ENCODE measurements at regions not wholly inside any gene's neighbourhood (a gene's known extent, or its start where the extent isn't known, plus 50 kb on each side); places are given as distances from the start of the nearest gene placed in this dataset.

GRCh38 chr5:57780961-57781325 is 298.3 kb upstream of the ACTBL2 start:
- Histone ChIP-seq H3K4me1 (peaks cover 0 to 52% (median 13%) of the 10 kb centered on the region in 9 donors), H3K27ac (peak overlapping the region in 5 of 10 donors; percentile 54 to 73 (median 68)), H3K27me3 (no peaks in the 10 kb centered on the region), H3K4me3 (no peak overlapping the region), H3K36me3 (no peaks in the 10 kb centered on the region), H3K9me3 (no peaks in the 10 kb centered on the region)
- no peak for DNase-seq
- intact Hi-C loops (cut with DNase I) = loop anchor here in 7 of 10 donors (2.0 to 10.0 kb wide), 10 partner anchors 66 to 681 kb away; partner anchors contain the start of gene PLK2 (in 2 of the 7)
- TF ChIP-seq CTCF (IDR thresholded peaks at IDR 0.05) = no peak
- 96 to 97% methylated on average over 5 of the region's 5 CpGs for WGBS, 2 donors
- no peak for ATAC-seq

GRCh38 chr5:57780306-57780960 is 297.8 kb upstream of the ACTBL2 start:
- no peaks in the 10 kb centered on the region for H3K36me3 ChIP-seq
- intact Hi-C loops (cut with DNase I) = loop anchor here in 7 of 10 donors (2.0 to 10.0 kb wide), 10 partner anchors 67 to 682 kb away; partner anchors contain the start of gene PLK2 (in 2 of the 7)
- 51 to 53% methylated on average over 12 of the region's 12 CpGs for WGBS, 2 donors
- H3K9me3 ChIP-seq = no peaks in the 10 kb centered on the region
- H3K27ac ChIP-seq = peak overlapping the region in 7 of 10 donors; percentile 35 to 73 (median 64)
- TF ChIP-seq CTCF (IDR thresholded peaks at IDR 0.05) = no peak
- ATAC-seq = peak; percentile 53 to 89 (median 79)
- H3K27me3 ChIP-seq = no peaks in the 10 kb centered on the region
- H3K4me3 ChIP-seq = peak overlapping the region in 2 of 10 donors; percentile 8 to 11
- peaks cover 0 to 52% (median 13%) of the 10 kb centered on the region in 9 donors for H3K4me1 ChIP-seq
- DNase-seq = peak; percentile 15 to 23

GRCh38 chr5:57779383-57780223 is 297.0 kb upstream of the ACTBL2 start:
- H3K27ac ChIP-seq = peak overlapping the region in 7 of 10 donors; percentile 35 to 73 (median 64)

More at GRCh38 chr5:57779383-57780223, 297.0 kb upstream of the ACTBL2 start:
- WGBS, 2 donors = 14 to 23% methylated on average over 3 of the region's 3 CpGs
- H3K9me3 ChIP-seq = no peaks in the 10 kb centered on the region
- H3K27me3 ChIP-seq = no peaks in the 10 kb centered on the region
- peak overlapping the region in 3 of 10 donors; percentile 2 to 11 (median 8) for H3K4me3 ChIP-seq
- no peaks in the 10 kb centered on the region for H3K36me3 ChIP-seq
- peak; percentile 23 to 86 (median 69) for TF ChIP-seq CTCF (IDR thresholded peaks at IDR 0.05)
- ATAC-seq (peak; percentile 71 to 89 (median 83)), DNase-seq (peak in 1 of 2 donors; percentile 56)
- intact Hi-C loops (cut with DNase I) = loop anchor here (1.0 to 10.0 kb wide), 18 partner anchors 68 to 683 kb away; partner anchors contain the start of gene PLK2 (in 9 of the 10)
- H3K4me1 ChIP-seq = peaks cover 0 to 50% (median 13%) of the 10 kb centered on the region in 9 donors
